HG03108 (cell line): ENCODE measurements at regions not wholly inside any gene's neighbourhood (a gene's known extent, or its start where the extent isn't known, plus 50 kb on each side); places are given as distances from the start of the nearest gene placed in this dataset.
A peak's percentile ranks its signal among the peaks of the same experiment; 100 is the strongest.

Source experiments
- ATAC-seq: cut with Tn5 transposase; IDR thresholded peaks from one replicate; pipeline ENCODE4 v1.9.1; 2021; ENCODE audit warnings: moderate library complexity; ENCODE audit not compliant: unreplicated experiment

- no peak for ATAC-seq
Measured at GRCh38 chr9:110133608-110134210, 74.2 kb downstream of the C9orf152 start.

DNA sequence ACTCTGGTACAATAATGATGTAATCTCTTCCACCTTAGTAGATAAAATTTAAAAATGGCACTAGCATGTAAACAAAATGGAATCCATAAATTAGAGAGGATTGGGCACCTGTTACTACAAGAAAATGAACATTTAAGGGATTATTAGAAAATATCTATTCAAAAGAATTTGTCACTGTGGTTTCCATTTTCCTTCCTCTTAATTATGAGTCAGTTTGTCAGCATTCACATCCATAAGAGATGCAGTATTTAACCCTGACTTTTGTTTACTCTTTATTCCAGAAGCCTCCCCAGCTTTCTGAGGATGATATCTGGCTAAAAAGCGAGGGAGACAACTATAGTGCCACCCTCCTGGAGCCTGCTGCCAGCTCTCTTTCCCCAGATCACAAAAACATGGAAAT is 72.1 kb downstream of the C9orf152 start:
- ATAC-seq, result no peak

GRCh38 chr9:110136802-110137201 is 71.2 kb downstream of the C9orf152 start:
- ATAC-seq, result no peak

- no peak for ATAC-seq
Measured at GRCh38 chr9:110140276-110140675, 67.7 kb downstream of the C9orf152 start.

- ATAC-seq, result no peak
Measured at GRCh38 chr9:110141227-110141793, 66.6 kb downstream of the C9orf152 start.

DNA sequence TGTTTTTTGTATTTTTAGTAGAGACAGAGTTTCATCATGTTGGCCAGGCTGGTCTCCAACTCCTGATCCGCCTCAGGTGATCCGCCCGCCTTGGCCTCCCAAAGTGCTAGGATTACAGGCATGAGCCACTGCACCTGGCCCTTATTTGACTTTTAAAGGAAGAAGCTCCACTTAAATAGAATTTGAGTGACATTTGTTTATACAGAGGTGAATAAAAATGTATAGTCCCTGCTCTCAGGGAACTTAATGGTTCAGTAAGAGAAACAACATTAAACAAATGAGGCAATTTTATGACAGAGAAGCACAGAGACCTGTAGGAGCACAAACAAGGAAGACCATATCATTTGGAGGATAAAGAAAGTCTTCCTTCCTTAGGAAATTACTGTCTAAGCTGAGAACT is 65.7 kb downstream of the C9orf152 start:
- no peak for ATAC-seq

DNA sequence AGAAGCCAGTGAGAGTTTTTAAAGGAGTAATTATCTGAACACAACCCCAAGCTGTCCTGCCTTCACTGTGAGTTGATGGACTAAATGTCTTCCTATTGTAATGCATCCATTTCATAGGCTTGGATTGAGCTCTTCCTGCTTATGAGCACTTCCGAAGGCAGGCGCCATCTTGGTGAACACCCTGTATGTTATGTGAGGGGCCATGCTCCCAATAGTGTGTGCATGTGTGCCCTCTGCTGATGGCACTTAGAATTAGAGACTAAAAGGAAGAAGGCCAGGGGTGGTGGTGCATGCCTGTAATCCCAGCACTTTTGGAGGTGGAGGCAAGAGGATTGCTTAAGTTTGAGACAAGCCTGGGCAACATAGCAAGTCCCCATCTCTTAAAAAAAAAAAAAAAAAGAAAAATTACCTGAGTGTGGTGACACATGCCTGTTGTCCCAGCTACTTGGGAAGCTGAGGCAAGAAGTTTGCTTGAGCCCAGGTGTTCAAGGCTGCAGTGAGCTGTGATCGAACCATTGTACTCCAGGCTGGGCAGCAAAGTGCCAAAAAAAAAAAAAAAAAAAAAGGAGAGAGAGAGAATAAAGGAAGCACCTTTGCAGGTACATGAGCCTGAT is 65.0 kb downstream of the C9orf152 start:
- no peak for ATAC-seq

DNA sequence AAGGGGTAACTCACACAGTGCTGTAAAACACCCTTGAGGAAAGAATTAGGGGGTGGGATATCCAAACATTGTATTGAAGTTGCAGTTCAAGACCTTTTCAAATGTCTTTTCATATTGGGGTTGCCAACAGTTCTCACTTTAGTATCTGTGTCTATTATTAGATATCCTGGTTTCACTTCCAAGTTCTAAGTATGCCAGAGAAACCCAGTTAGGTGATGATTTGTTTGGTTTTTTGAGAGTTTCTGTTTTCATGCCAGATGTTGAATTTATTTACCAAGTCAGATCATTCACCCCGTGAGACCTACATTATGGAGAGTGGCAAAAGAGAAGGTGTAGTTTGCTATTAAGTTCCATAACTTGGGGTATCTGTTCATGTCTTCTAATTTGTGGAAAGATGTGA is 64.5 kb downstream of the C9orf152 start:
- peak; percentile 45 for ATAC-seq

- peak; percentile 52 for ATAC-seq
Measured at GRCh38 chr9:110143950-110144545, 63.9 kb downstream of the C9orf152 start.

GRCh38 chr9:110146373-110146772 is 61.6 kb downstream of the C9orf152 start:
- ATAC-seq, result no peak

- peak; percentile 60 for ATAC-seq
Measured at GRCh38 chr9:110148384-110148783, 59.6 kb downstream of the C9orf152 start.

DNA sequence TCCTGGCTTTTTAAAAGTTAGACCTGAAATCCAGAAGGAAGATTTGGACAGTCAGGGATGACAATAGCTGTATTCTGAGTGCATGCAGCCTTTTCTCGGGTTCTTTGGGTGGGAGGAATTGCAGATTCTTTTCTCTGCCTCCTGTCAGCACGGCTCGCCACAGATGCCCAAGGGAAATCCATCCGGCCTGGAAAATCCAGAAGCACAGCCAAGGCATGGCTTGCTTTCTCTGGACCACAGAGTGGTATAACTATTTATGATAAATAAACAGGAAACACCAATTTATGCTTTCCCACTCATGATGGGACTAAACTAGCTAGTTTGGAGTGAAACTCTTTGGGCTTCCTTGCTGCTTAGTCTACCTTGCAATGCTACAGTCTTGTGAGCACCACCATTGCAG is 59.1 kb downstream of the C9orf152 start:
- ATAC-seq, result no peak
